ENCODE measurements at regions not wholly inside any gene's neighbourhood (a gene's known extent, or its start where the extent isn't known, plus 50 kb on each side); places are given as distances from the start of the nearest gene placed in this dataset.

GRCh38 chr1:177356674-177357435 lies 186.1 kb downstream of the BRINP2 start:
- intact Hi-C loops (cut with DNase I) = no loop called here
- WGBS = 91% methylated on average over 4 of the region's 4 CpGs
- TF ChIP-seq POLR2A (IDR thresholded peaks at IDR 0.05) (no peak), CTCF (IDR thresholded peaks at IDR 0.05) (no peak), POLR2AphosphoS5 (IDR thresholded peaks at IDR 0.05) (no peak)

GRCh38 chr1:177355575-177355974 lies 184.8 kb downstream of the BRINP2 start:
- Histone ChIP-seq H3K4me3 (no peak overlapping the region), H3K27ac (no peak overlapping the region), H3K9me3 (no peaks in the 10 kb centered on the region), H3K36me3 (no peaks in the 10 kb centered on the region), H3K4me1 (replicated peaks) (no peaks in the 10 kb centered on the region), H3K27me3 (replicated peaks; ENCODE audit: insufficient read depth) (no peaks in the 10 kb centered on the region)
- intact Hi-C loops (cut with DNase I) = no loop called here
- TF ChIP-seq POLR2A (IDR thresholded peaks at IDR 0.05) (no peak), CTCF (IDR thresholded peaks at IDR 0.05) (no peak)
- no peak for DNase-seq (ENCODE audit: low spot score)
- WGBS = 17% methylated on average over 2 of the region's 2 CpGs

More at GRCh38 chr1:177356674-177357435, 186.1 kb downstream of the BRINP2 start:
- Histone ChIP-seq H3K4me3 (no peak overlapping the region), H3K27ac (no peak overlapping the region), H3K4me1 (replicated peaks) (no peaks in the 10 kb centered on the region), H3K9me3 (no peaks in the 10 kb centered on the region), H3K27me3 (replicated peaks; ENCODE audit: insufficient read depth) (no peaks in the 10 kb centered on the region), H3K36me3 (no peaks in the 10 kb centered on the region)
- DNase-seq (ENCODE audit: low spot score) = no peak

- no peak overlapping the region for H3K4me3 ChIP-seq
- no peak for DNase-seq (ENCODE audit: low spot score)
- H3K36me3 ChIP-seq = no peaks in the 10 kb centered on the region
- no peak overlapping the region for H3K27ac ChIP-seq
- 66% methylated on average over 3 of the region's 3 CpGs for WGBS
- intact Hi-C loops (cut with DNase I) = no loop called here
- no peak for TF ChIP-seq CTCF (IDR thresholded peaks at IDR 0.05)
- TF ChIP-seq POLR2A (IDR thresholded peaks at IDR 0.05) = no peak
- TF ChIP-seq POLR2AphosphoS5 (IDR thresholded peaks at IDR 0.05) = no peak
- no peaks in the 10 kb centered on the region for H3K9me3 ChIP-seq
- H3K27me3 ChIP-seq (replicated peaks; ENCODE audit: insufficient read depth) = no peaks in the 10 kb centered on the region
- H3K4me1 ChIP-seq (replicated peaks) = no peaks in the 10 kb centered on the region
These were observed 183.5 kb downstream of the BRINP2 start for GRCh38 chr1:177354247-177354646.

GRCh38 chr1:177351361-177352108 lies 180.8 kb downstream of the BRINP2 start:
- H3K36me3 ChIP-seq = no peaks in the 10 kb centered on the region
- no peak overlapping the region for H3K27ac ChIP-seq
- TF ChIP-seq CTCF (IDR thresholded peaks at IDR 0.05) = no peak
- TF ChIP-seq POLR2A (IDR thresholded peaks at IDR 0.05) = no peak
- TF ChIP-seq POLR2AphosphoS5 (IDR thresholded peaks at IDR 0.05) = no peak
- no peaks in the 10 kb centered on the region for H3K4me1 ChIP-seq (replicated peaks)
- WGBS = 70% methylated on average over 6 of the region's 6 CpGs
- H3K9me3 ChIP-seq = no peaks in the 10 kb centered on the region
- no peak for DNase-seq (ENCODE audit: low spot score)
- H3K27me3 ChIP-seq (replicated peaks; ENCODE audit: insufficient read depth) = no peaks in the 10 kb centered on the region
- intact Hi-C loops (cut with DNase I) = no loop called here
- no peak overlapping the region for H3K4me3 ChIP-seq
